Fibroblast of pulmonary artery (primary cell): ENCODE measurements at regions not wholly inside any gene's neighbourhood (a gene's known extent, or its start where the extent isn't known, plus 50 kb on each side); places are given as distances from the start of the nearest gene placed in this dataset.
"Not testable (repeated sequence)": the region's sequence is repeated elsewhere in the genome, so short reads cannot be mapped to it uniquely, and the experiment has no call there.

Source experiments
- DNase-seq: peaks from one replicate; pipeline ENCODE4 v3.0.0-alpha.2; 2010; ENCODE audit warnings: low read depth
- H3K4me3 ChIP-seq: replicated peaks from 2 replicates; pipeline ENCODE4 v1.5.1; 2011; ENCODE audit warnings: low read depth, mild to moderate bottlenecking, control low read depth, low read length, moderate library complexity
- CTCF ChIP-seq: IDR thresholded peaks from 2 replicates; pipeline ENCODE4 v1.5.1; 2011; ENCODE audit warnings: mild to moderate bottlenecking, control low read depth, low read length, inconsistent platforms; ENCODE audit errors: missing control alignments

DNA sequence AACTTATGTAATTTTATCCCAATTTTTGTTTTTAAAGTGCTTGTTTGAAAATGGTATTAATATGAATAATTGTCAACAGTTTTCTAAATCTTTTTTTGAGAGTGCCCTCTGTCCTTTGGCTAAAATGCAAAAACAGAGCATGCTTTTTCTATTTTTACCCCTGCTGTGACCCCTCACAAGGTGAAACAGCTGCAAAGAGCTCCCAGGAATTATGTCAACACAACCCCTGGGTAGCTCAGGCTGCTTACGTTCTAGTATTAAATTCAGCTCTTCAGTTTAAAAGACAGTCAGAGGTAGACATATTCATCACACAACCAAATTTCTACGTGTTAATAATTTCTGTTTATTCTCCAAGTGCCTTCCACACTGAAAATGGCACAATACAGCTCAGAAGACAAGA lies 367.5 kb downstream of the PRDM5 start:
- no peak for DNase-seq
- no peak overlapping the region for H3K4me3 ChIP-seq
- TF ChIP-seq CTCF, result no peak

- DNase-seq, result no peak
- TF ChIP-seq CTCF, result no peak
- H3K4me3 ChIP-seq, result no peak overlapping the region
Observed at GRCh38 chr4:120554086-120554485, 368.4 kb downstream of the PRDM5 start.

DNA sequence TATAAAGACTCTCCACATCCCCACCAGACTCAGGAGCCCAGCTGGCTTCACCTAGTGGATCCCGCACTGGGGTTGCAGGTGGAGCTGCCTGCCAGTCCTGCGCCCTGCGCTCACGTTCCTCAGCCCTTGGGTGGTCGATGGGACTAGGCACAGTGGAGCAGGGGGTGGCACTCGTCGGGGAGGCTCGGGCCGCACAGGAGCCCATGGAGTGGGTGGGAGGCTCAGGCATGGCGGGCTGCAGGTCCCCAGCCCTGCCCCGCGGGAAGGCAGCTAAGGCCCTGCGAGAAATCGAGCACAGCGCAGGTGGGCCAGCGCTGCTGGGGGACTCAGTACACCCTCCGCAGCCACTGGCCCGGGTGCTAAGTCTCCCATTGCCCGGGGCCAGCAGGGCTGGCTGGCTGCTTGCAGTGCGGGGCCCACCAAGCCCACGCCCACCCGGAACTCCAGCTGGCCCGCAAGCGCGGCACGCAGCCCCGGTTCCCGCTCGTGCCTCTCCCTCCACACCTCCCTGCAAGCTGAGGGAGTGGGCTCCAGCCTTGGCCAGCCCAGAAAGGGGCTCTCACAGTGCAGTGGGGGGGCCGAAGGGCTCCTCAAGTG lies 371.8 kb downstream of the PRDM5 start:
- not testable (repeated sequence) for H3K4me3 ChIP-seq, DNase-seq

DNA sequence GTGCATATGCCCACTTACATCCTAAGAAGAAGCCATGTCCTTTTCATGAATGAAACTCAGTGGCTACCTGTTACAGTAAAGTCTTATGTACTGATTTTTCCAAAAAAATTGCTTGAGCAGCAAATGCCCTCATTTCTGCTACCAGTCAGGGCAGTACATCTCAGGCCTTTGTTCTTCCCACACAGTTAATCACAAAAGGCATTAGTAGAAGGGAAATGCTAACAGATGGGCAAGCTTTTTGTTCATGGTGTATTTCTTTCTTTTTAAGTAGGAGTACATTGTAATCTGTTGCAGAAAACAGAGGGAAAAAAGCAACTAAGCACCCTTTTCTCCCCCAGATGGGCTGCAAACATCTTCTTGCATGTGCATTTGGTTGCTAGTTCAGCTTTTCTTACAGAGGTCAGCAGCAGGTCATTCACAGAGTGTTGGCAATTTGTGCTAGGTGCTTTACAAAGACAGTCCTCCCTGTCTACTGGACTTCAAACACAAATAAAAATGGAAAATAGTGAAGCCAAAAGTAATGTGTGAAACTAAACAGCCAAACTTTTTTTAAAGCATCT lies 373.4 kb downstream of the PRDM5 start:
- no peak overlapping the region for H3K4me3 ChIP-seq
- no peak for DNase-seq
- no peak for TF ChIP-seq CTCF

- TF ChIP-seq CTCF, result no peak
- no peak overlapping the region for H3K4me3 ChIP-seq
- DNase-seq, result no peak
Observed at GRCh38 chr4:120545391-120545790, 377.1 kb downstream of the PRDM5 start.

DNA sequence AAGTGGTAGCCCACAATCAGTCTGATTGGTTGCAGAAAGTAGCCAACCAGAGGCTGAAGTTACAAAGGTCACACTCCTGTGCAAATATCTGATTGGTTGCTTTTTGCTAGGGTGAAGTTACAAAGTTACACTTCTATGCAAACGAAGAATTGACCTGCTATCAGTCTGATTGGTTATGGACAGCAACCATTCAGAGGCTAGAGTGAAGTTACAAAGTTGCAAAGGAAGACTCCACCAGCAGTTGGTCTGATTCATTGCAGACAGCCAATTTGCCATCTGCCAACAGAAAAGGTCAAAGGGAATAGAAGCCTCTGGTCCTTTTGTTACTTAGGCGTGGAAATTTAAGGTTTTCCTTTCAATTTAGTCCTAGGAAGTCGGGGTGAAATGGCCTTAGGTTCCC lies 377.7 kb downstream of the PRDM5 start:
- no peak overlapping the region for H3K4me3 ChIP-seq

GRCh38 chr4:120540625-120541024 lies 381.9 kb downstream of the PRDM5 start:
- DNase-seq, result no peak
- no peak overlapping the region for H3K4me3 ChIP-seq
- TF ChIP-seq CTCF, result no peak

More for the DNA sequence above, 377.7 kb downstream of the PRDM5 start:
- TF ChIP-seq CTCF, result no peak
- DNase-seq, result no peak
